GM12864 (cell line): ENCODE measurements at regions not wholly inside any gene's neighbourhood (a gene's known extent, or its start where the extent isn't known, plus 50 kb on each side); places are given as distances from the start of the nearest gene placed in this dataset.
"Not testable (repeated sequence)": the region's sequence is repeated elsewhere in the genome, so short reads cannot be mapped to it uniquely, and the experiment has no call there.

Experiments used
- DNase-seq: peaks from one replicate; pipeline ENCODE4 v3.0.0-alpha.2; 2011; ENCODE audit warnings: low read depth
- H3K4me3 ChIP-seq: 2 replicates; pipeline ENCODE4 v1.5.1; 2011; ENCODE audit warnings: mild to moderate bottlenecking, low read depth, low read length, control low read depth
- TF ChIP-seq, protein P1 (sequence below): IDR thresholded peaks from 2 replicates; pipeline ENCODE4 v1.5.1; 2011; ENCODE audit warnings: low read depth, mild to moderate bottlenecking, moderate library complexity, low read length, control low read depth, inconsistent platforms; ENCODE audit errors: missing control alignments

GRCh38 chr6:2351090-2351489 is 105.7 kb upstream of the GMDS start:
- no peak overlapping the region for H3K4me3 ChIP-seq
- TF ChIP-seq, protein P1, sequence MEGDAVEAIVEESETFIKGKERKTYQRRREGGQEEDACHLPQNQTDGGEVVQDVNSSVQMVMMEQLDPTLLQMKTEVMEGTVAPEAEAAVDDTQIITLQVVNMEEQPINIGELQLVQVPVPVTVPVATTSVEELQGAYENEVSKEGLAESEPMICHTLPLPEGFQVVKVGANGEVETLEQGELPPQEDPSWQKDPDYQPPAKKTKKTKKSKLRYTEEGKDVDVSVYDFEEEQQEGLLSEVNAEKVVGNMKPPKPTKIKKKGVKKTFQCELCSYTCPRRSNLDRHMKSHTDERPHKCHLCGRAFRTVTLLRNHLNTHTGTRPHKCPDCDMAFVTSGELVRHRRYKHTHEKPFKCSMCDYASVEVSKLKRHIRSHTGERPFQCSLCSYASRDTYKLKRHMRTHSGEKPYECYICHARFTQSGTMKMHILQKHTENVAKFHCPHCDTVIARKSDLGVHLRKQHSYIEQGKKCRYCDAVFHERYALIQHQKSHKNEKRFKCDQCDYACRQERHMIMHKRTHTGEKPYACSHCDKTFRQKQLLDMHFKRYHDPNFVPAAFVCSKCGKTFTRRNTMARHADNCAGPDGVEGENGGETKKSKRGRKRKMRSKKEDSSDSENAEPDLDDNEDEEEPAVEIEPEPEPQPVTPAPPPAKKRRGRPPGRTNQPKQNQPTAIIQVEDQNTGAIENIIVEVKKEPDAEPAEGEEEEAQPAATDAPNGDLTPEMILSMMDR: no peak
- no peak for DNase-seq

DNA sequence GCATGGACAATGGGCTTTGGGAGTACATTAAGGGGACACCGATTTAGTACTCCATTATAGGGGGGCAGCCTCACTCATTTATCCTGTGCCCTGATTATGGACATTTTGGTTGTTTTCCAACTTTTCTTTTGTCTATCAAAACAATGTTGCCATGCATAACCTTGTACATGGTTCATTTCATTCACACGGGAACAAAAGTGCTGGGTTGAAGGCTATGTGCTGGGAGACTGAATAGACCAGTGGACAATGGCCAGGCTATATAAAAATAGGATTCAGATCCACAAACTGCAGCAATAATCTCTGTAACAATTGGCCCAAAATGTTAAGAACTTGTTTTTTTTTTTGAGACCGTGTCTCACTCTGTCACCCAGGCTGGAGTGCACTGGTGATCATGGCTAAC is 100.7 kb upstream of the GMDS start:
- TF ChIP-seq, protein P1: no peak
- no peak overlapping the region for H3K4me3 ChIP-seq
- no peak for DNase-seq

DNA sequence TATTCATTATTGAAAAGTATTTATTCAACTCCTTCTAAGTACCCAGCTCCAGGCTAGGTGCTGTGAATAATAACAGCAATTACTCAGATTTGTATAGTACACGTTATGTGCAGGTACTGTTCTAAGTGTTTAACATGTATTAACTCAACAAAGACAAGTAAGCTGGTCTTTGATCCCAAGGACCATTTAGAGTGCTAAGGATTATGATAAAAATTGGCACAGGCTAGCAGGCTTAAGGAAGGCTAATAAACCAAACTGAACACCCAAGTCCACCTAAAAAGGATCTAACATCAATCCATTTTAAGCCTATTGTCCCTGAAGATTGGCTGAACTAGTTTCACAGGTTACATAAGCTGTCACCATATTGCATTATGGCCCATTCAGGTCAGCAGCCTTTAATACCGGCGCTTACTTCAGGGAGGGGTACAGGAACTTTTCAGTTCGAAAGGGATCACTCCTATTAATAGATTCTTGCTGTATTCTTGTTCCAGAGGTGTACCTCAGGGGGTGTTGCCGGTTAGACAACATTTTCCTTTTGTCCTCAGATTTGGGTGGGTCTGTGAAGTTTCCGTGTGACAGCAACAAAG is 99.0 kb upstream of the GMDS start:
- TF ChIP-seq, protein P1: no peak
- H3K4me3 ChIP-seq: no peak overlapping the region
- DNase-seq: no peak

DNA sequence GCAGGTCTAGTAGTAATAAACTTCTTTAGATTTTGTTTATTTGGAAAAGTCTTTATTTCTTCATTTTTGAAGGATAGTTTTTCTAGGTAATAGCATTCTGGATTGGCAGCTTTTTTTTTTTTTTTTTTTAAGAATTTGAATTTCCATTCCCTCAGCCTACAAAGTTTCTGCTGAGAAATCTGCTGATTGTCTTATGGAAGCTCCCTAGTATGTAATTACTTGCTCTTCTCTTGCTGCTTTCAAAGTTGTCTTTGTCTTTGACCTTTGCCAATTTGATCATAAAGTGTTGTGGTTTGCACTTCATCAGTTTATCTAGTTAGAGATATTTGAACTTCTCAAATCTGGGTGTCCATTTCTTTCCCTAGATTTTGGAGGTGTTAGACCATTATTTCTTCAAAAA is 82.2 kb upstream of the GMDS start:
- DNase-seq: no peak
- TF ChIP-seq, protein P1: no peak
- no peak overlapping the region for H3K4me3 ChIP-seq

DNA sequence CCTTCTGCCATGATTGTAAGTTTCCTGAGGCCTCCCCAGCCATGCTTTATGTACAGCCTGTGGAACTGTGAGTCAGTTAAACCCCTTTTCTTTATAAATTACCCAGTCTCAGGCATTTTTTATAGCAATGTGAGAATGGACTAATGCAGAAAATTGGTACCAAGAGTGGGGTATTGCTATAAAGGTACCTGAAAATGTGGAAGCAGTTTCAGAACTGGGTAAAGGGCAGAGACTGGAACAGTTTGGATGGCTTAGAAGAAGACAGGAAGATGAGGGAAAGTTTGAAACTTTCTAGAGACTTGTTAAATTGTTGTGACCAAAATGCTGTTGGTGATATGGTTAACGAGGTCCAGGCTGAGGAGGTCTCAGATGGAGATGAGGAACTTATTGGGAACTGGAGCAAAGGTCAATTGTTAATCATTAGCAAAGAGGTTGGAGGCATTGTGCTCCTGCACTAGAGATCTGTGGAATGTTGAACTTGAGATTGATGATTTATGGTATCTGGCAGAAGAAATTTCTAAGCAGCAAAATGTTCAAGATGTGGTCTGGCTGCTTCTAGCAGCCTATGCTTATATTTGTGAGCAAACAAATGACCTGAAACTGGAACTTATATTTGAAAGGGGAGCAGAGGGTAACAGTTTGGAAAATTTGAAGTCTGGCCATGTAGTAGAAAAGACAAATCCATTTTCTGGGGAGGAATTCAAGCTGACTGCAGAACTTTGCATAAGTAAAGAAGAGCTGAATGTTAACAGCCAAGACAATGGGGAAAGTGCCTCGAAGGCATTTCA is 79.0 kb upstream of the GMDS start:
- TF ChIP-seq, protein P1: no peak
- DNase-seq: no peak
- H3K4me3 ChIP-seq: no peak overlapping the region

- not testable (repeated sequence) for DNase-seq
Observed at GRCh38 chr6:2317498-2317897, 72.1 kb upstream of the GMDS start.

DNA sequence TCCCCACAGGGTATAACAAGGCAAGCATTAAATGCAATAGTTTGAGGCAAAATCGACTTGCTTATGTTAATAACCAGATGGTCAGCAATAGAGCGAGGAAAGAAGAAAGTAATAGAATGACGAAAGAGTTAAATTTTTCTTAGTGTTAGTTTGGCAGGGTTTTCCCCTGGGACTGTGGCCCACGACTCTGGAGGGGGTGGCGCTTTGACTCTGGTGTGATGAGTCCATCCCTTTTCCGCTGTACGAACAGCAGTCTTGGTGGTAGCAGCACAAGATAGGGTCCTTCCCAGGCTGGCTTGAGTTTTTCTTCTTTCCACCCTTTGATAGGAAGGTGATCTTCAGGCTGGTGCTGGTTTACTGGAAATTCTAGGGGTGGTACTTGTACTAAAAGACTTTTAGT is 69.2 kb upstream of the GMDS start:
- H3K4me3 ChIP-seq: no peak overlapping the region
- no peak for DNase-seq
- TF ChIP-seq, protein P1: no peak

More at GRCh38 chr6:2317498-2317897, 72.1 kb upstream of the GMDS start:
- H3K4me3 ChIP-seq: not testable (repeated sequence)
